Sigmoid colon (tissue), 6 donors: ENCODE measurements at regions not wholly inside any gene's neighbourhood (a gene's known extent, or its start where the extent isn't known, plus 50 kb on each side); places are given as distances from the start of the nearest gene placed in this dataset.

Source experiments
- DNase-seq: peaks from one replicate; pipeline ENCODE4 v3.0.0-alpha.2; 2019
- H3K27ac ChIP-seq, 4 donors: fragments of 200-600 bp; sonication (generic); one replicate each; pipeline ENCODE4 v1.5.1; 2016 to 2019; ENCODE audit warnings: mild to moderate bottlenecking in 1 of 4
- H3K27me3 ChIP-seq, 3 donors: fragments of 200-600 bp; sonication (generic); one replicate each; pipeline ENCODE4 v1.5.1; 2019; ENCODE audit warnings: mild to moderate bottlenecking in 1 of 3
- H3K36me3 ChIP-seq, 4 donors: fragments of 200-600 bp; sonication (generic); one replicate each; pipeline ENCODE4 v1.5.1; 2016 to 2019
- H3K4me1 ChIP-seq, 4 donors: fragments of 200-600 bp; sonication (generic); one replicate each; pipeline ENCODE4 v1.5.1; 2017 to 2019
- H3K4me3 ChIP-seq, 4 donors: fragments of 200-600 bp; sonication (generic); one replicate each; pipeline ENCODE4 v1.5.1; 2017 to 2019; ENCODE audit warnings: mild to moderate bottlenecking in 2 of 4, moderate library complexity in 1 of 4
- H3K9me3 ChIP-seq, 4 donors: fragments of 200-600 bp in 3 of 4; sonication (generic) in 3 of 4; one replicate each; pipeline versions ENCODE4 v1.5.1 to v1.6.1; 2013 to 2019
- CTCF ChIP-seq, 4 experiments: fragments of 450-650 bp in 3 of 4; fragments of 200-600 bp in 1 of 4; IDR thresholded peaks; one replicate each; pipeline ENCODE4 v1.5.1; 2016 to 2019; ENCODE audit warnings: antibody characterized with exemption in 4 of 4, mild to moderate bottlenecking in 3 of 4, moderate library complexity in 2 of 4
- EP300 ChIP-seq, 4 donors: sonication (generic); formaldehyde crosslinking; IDR thresholded peaks; one replicate each; pipeline ENCODE4 v1.6.1; 2017; ENCODE audit warnings: antibody characterized with exemption in 4 of 4
- POLR2A ChIP-seq, 2 donors: fragments of 450-650 bp; IDR thresholded peaks; one replicate each; pipeline ENCODE4 v1.6.1; 2016; ENCODE audit warnings: antibody characterized with exemption in 2 of 2, mild to moderate bottlenecking in 2 of 2, moderate library complexity in 2 of 2
- POLR2AphosphoS5 ChIP-seq, 4 donors: sonication (generic); formaldehyde crosslinking; IDR thresholded peaks; one replicate each; pipeline ENCODE4 v1.6.1; 2017; ENCODE audit warnings: antibody characterized with exemption in 4 of 4
- WGBS, 2 donors: extraction: QIAGEN DNeasy Blood & Tissue Kit; methylation state at CpG; one replicate each; pipeline ENCODE4 v1.1.7; 2013; 5-methylcytosine and 5-hydroxymethylcytosine counted together
- intact Hi-C: fragments of 100-400 bp; cut with DNase I; formaldehyde crosslinking; loops from one replicate; pipeline ENCODE4 v1.15.1; 2023
- donor health status: healthy with polysubstance abuse.
- donor health status: healthy.

- H3K4me3 ChIP-seq, result no peak overlapping the region
- H3K9me3 ChIP-seq, result no peaks in the 10 kb centered on the region
- no peaks in the 10 kb centered on the region for H3K27me3 ChIP-seq
- no peak overlapping the region for H3K27ac ChIP-seq
- intact Hi-C loops, result no loop called here
- no peaks in the 10 kb centered on the region for H3K36me3 ChIP-seq
- TF ChIP-seq POLR2AphosphoS5 (IDR thresholded peaks at IDR 0.05) (no peak), EP300 (IDR thresholded peaks at IDR 0.05) (no peak), POLR2A (IDR thresholded peaks at IDR 0.05) (no peak), CTCF (IDR thresholded peaks at IDR 0.05) (no peak)
- H3K4me1 ChIP-seq, result no peaks in the 10 kb centered on the region
- 84 to 90% methylated on average over 2 of the region's 2 CpGs for WGBS, 2 donors
- no peak for DNase-seq
Measured at GRCh38 chr16:73683804-73684203, 612.8 kb upstream of the PSMD7 start.

DNA sequence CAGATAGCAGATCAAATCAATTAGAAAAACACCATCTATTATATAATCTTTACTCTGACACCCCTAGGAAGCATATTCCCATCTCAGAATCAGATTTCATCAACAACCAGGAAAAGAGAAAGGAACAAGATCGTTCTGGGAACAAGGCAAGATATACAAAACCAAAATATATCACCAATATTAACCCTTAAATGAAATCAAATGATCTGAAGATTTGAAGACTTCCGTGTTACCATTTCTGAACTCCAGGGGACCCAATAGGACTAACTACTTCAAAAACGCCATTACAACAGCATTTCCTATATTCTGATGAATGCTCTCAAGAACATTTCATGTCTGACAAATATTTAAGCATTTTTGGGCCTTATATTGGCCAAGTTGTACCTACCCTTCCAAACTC, 624.2 kb upstream of the ZFHX3 start:
- Histone ChIP-seq H3K27me3 (no peaks in the 10 kb centered on the region), H3K36me3 (no peaks in the 10 kb centered on the region), H3K4me1 (no peaks in the 10 kb centered on the region), H3K9me3 (no peaks in the 10 kb centered on the region), H3K27ac (no peak overlapping the region), H3K4me3 (no peak overlapping the region)
- intact Hi-C loops, result no loop called here
- WGBS, 2 donors, result 47 to 57% methylated on average over 3 of the region's 3 CpGs
- no peak for DNase-seq
- TF ChIP-seq POLR2AphosphoS5 (IDR thresholded peaks at IDR 0.05) (no peak), EP300 (IDR thresholded peaks at IDR 0.05) (no peak), POLR2A (IDR thresholded peaks at IDR 0.05) (no peak), CTCF (IDR thresholded peaks at IDR 0.05) (no peak)

GRCh38 chr16:73670836-73671820, 623.2 kb upstream of the ZFHX3 start:
- intact Hi-C loops, result no loop called here

DNA sequence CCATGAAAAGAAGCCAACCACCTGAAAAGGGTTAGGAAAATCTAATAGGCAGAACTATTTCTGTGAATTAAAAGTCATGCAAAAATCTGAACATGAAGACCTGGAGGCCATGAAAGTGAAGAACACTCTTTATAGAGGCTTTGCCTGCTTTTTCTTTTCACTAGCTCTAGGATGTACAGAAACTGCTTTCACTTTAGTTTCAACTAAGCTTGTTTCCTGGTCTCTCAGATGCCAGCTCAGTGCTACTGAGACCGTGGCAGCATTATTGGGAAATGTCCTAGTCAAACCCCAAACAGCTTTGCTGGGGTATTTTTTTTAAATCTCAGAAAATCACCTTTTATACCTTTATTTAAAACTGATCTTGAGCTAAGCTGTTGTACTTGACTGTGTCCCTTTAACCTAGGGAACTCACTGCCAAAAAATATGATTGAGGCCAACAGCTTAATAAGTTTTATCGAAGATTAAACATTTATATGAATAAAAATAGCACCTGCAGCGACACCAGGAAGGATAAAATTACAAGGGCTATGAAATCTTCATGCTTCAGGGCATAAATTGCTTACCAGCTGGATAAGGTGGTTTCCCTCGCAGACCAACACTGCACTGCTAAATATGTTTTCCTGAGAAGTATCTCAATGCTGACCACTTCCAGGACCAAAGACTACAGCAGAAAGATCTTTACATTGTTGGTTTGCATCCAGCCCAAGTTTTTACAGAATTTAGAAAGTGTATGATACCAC, 621.8 kb upstream of the ZFHX3 start:
- H3K4me1 ChIP-seq, result no peaks in the 10 kb centered on the region
- no peak for DNase-seq
- no peaks in the 10 kb centered on the region for H3K27me3 ChIP-seq
- no peak overlapping the region for H3K4me3 ChIP-seq
- intact Hi-C loops, result no loop called here
- H3K36me3 ChIP-seq, result no peaks in the 10 kb centered on the region
- no peak overlapping the region for H3K27ac ChIP-seq
- TF ChIP-seq EP300 (IDR thresholded peaks at IDR 0.05), result no peak
- TF ChIP-seq POLR2A (IDR thresholded peaks at IDR 0.05), result no peak
- no peak for TF ChIP-seq POLR2AphosphoS5 (IDR thresholded peaks at IDR 0.05)
- no peak for TF ChIP-seq CTCF (IDR thresholded peaks at IDR 0.05)
- H3K9me3 ChIP-seq, result no peaks in the 10 kb centered on the region
- 63 to 76% methylated on average over 4 of the region's 4 CpGs for WGBS, 2 donors

More at GRCh38 chr16:73670836-73671820, 623.2 kb upstream of the ZFHX3 start:
- Histone ChIP-seq H3K36me3 (no peaks in the 10 kb centered on the region), H3K27ac (no peak overlapping the region), H3K4me3 (no peak overlapping the region), H3K4me1 (no peaks in the 10 kb centered on the region), H3K27me3 (no peaks in the 10 kb centered on the region), H3K9me3 (no peaks in the 10 kb centered on the region)
- WGBS, 2 donors, result 39 to 56% methylated on average over 11 of the region's 11 CpGs
- no peak for TF ChIP-seq POLR2AphosphoS5 (IDR thresholded peaks at IDR 0.05)
- TF ChIP-seq CTCF (IDR thresholded peaks at IDR 0.05), result no peak
- TF ChIP-seq POLR2A (IDR thresholded peaks at IDR 0.05), result no peak
- no peak for DNase-seq
